HepG2 (cell line): ENCODE measurements at regions not wholly inside any gene's neighbourhood (a gene's known extent, or its start where the extent isn't known, plus 50 kb on each side); places are given as distances from the start of the nearest gene placed in this dataset.

Experiments used
- ATAC-seq: fragments of 200-7000 bp; cut with Tn5 transposase; 3 replicates; pipeline ENCODE4 v1.9.1; 2020; ENCODE audit warnings: mild to moderate bottlenecking, moderate library complexity
- BruUV-seq: library from RNA; stranded (reverse); fragments of 400-500 nt; replicated peaks from 2 replicates; lab custom pipeline; 2021; lab: Mats Ljungman, UMichigan
- CTCF ChIA-PET: fragments of 300-600 bp; formaldehyde crosslinking; extraction: SDS; loops from one replicate; lab custom pipeline; 2021; ENCODE audit warnings: low total read pairs, inconsistent platforms, low intra/inter-chr PET ratio; lab: Yijun Ruan, JAX
- POLR2A ChIA-PET: fragments of 350-600 bp; sonication (Branson Sonifier 250); formaldehyde crosslinking; loops from one replicate; lab custom pipeline; 2020; ENCODE audit warnings: antibody characterized with exemption, inconsistent platforms; lab: Yijun Ruan, JAX
- DNase-seq: peaks from one replicate; pipeline ENCODE4 v3.0.0-alpha.2; 2015; ENCODE audit warnings: low spot score
- FAIRE-seq: peaks from 3 replicates; lab custom pipeline; 2011; peaks lifted over from hg19 to GRCh38; lab: Jason Lieb, UNC
- H2AFZ ChIP-seq: one replicate; pipeline ENCODE4 v1.6.1; 2011; ENCODE audit warnings: low read length, inconsistent platforms
- H3K27ac ChIP-seq: fragments of 300-600 bp; 3 replicates; pipeline ENCODE4 v1.8.0; 2011; ENCODE audit warnings: mixed run types, mild to moderate bottlenecking, mixed read lengths, low read length, inconsistent platforms; ENCODE audit not compliant: insufficient read depth; ENCODE audit errors: extremely low read length
- H3K27me3 ChIP-seq, 2 experiments: fragments of 200-600 bp in 1 of 2; 2 replicates in 1 of 2; 3 replicates in 1 of 2; pipeline versions ENCODE4 v1.6.0 to v1.8.0; 2011; ENCODE audit warnings: low read length in 2 of 2, mild to moderate bottlenecking in 2 of 2, moderate library complexity in 2 of 2, inconsistent platforms in 1 of 2; ENCODE audit not compliant: insufficient read depth in 2 of 2, control insufficient read depth in 1 of 2
- H3K36me3 ChIP-seq, 2 experiments: fragments of 200-600 bp in 1 of 2; replicated peaks in 1 of 2; 2 replicates in 1 of 2; 3 replicates in 1 of 2; pipeline versions ENCODE4 v1.5.1 to v1.8.0; 2011; ENCODE audit warnings: low read length in 2 of 2, inconsistent platforms in 1 of 2; ENCODE audit not compliant: insufficient read depth in 2 of 2, control insufficient read depth in 1 of 2
- H3K4me1 ChIP-seq: 2 replicates; pipeline ENCODE4 v1.5.1; 2012; ENCODE audit warnings: low read length, inconsistent platforms; ENCODE audit not compliant: insufficient read depth
- H3K4me2 ChIP-seq: 2 replicates; pipeline ENCODE4 v1.6.0; 2011; ENCODE audit warnings: low read depth, low read length, inconsistent platforms
- H3K4me3 ChIP-seq, 3 experiments: fragments of 200-600 bp in 1 of 3; sonication (generic), shearing (Covaris generic) in 1 of 3; replicated peaks in 1 of 3; 2 replicates each; pipeline ENCODE4 v1.5.1; 2011 to 2016; ENCODE audit warnings: low read length in 3 of 3, inconsistent platforms in 2 of 3, low read depth in 2 of 3, mild to moderate bottlenecking in 2 of 3, control low read depth in 1 of 3, mixed read lengths in 1 of 3; ENCODE audit not compliant: insufficient read depth in 1 of 3
- H3K79me2 ChIP-seq: one replicate; pipeline ENCODE4 v1.6.1; 2011; ENCODE audit warnings: low read length, inconsistent platforms; ENCODE audit not compliant: insufficient read depth
- H3K9ac ChIP-seq: 2 replicates; pipeline ENCODE4 v1.6.0; 2011; ENCODE audit warnings: mild to moderate bottlenecking, low read depth, low read length, inconsistent platforms; ENCODE audit not compliant: insufficient read depth
- H3K9me3 ChIP-seq: 2 replicates; pipeline ENCODE4 v1.5.1; 2012; ENCODE audit warnings: mild to moderate bottlenecking, low read length
- H4K20me1 ChIP-seq: 2 replicates; pipeline ENCODE4 v1.6.0; 2011; ENCODE audit warnings: inconsistent platforms, mild to moderate bottlenecking, low read length, moderate library complexity; ENCODE audit not compliant: insufficient read depth
- GATA4 ChIP-seq: sonication (generic); IDR thresholded peaks from 2 replicates; pipeline ENCODE4 v1.6.1; 2016; ENCODE audit warnings: antibody characterized with exemption, low read depth, borderline replicate concordance
- MYNN ChIP-seq: sonication (generic); formaldehyde crosslinking; IDR thresholded peaks from 2 replicates; pipeline ENCODE4 v1.4.0; 2020; ENCODE audit warnings: mild to moderate bottlenecking, low read depth, missing genetic modification reagents
- NFKBIZ ChIP-seq: IDR thresholded peaks from 2 replicates; pipeline ENCODE4 v1.6.1; 2018; ENCODE audit warnings: missing genetic modification reagents, missing compliant biosample characterization
- TCF7 ChIP-seq: sonication (generic); IDR thresholded peaks from 2 replicates; pipeline ENCODE4 v1.6.1; 2016; ENCODE audit warnings: antibody characterized with exemption, low read depth
- TP53 ChIP-seq: sonication (generic); formaldehyde crosslinking; conservative IDR thresholded peaks from 2 replicates; pipeline ENCODE4 v1.4.0; 2020; ENCODE audit warnings: missing genetic modification reagents
- WIZ ChIP-seq: sonication (generic); formaldehyde crosslinking; IDR thresholded peaks from 2 replicates; pipeline ENCODE4 v1.5.1; 2020; ENCODE audit warnings: mild to moderate bottlenecking, missing genetic modification reagents
- ZBTB34 ChIP-seq: sonication (generic); formaldehyde crosslinking; IDR thresholded peaks from 2 replicates; pipeline ENCODE4 v1.8.0; 2022; ENCODE audit warnings: mild to moderate bottlenecking, missing genetic modification reagents
- ZNF768 ChIP-seq: sonication (generic); formaldehyde crosslinking; IDR thresholded peaks from 2 replicates; pipeline ENCODE4 v1.4.0; 2020; ENCODE audit warnings: missing genetic modification reagents
- ZNF891 ChIP-seq: sonication (generic); formaldehyde crosslinking; IDR thresholded peaks from 2 replicates; pipeline ENCODE4 v1.5.0; 2020; ENCODE audit warnings: mild to moderate bottlenecking, missing genetic modification reagents
- in situ Hi-C: cut with HindIII; loops from 2 replicates; pipeline ENCODE4 v1.10.0; 2017; ENCODE audit warnings: low pct_unique_long_range_greater_than_20kb; ENCODE audit not compliant: extremely low pct_ligation_motif_present
- intact Hi-C: fragments of 100-400 bp; cut with micrococcal nuclease; formaldehyde crosslinking; loops from one replicate; pipeline ENCODE4 v1.10.0; 2022; ENCODE audit not compliant: unreplicated experiment

DNA sequence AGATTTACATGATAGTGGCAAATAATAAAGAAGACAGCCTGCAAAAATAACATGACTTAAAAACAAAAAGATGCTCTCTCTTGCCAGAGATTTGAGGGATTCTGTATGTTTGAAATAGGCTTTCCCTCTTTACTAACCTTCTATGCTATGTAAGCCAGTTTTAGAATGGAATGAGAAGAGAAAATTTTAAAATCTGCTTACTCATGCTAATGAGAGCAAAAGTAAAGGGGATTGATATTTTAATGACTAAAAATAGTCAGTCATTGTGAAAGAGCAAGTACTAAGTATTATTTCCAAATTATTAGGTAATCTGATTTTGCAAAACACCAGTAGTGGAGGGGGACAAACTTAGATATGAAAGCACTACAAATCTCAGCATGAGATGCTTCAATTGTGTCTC lies 563.3 kb upstream of the ADGRB3 start:
- no peaks in the 10 kb centered on the region for H3K79me2 ChIP-seq
- H4K20me1 ChIP-seq: no peaks in the 10 kb centered on the region
- no peak overlapping the region for H2AFZ ChIP-seq
- in situ Hi-C loops: no loop called here
- BruUV-seq: no TSS peak
- ChIA-PET CTCF (no interaction called here), POLR2A (no interaction called here)
- H3K27me3 ChIP-seq: no peaks in the 10 kb centered on the region
- ATAC-seq (no peak), DNase-seq (no peak), FAIRE-seq (no peak)
- no peak overlapping the region for H3K4me3 ChIP-seq
- TF ChIP-seq GATA4 (no peak), TCF7 (no peak), TP53 (CRISPR knock-in tag) (no peak), MYNN (CRISPR knock-in tag) (no peak), NFKBIZ (CRISPR knock-in tag) (no peak), ZNF768 (CRISPR knock-in tag) (no peak), WIZ (CRISPR knock-in tag) (no peak), ZNF891 (no peak), ZBTB34 (no peak)
- no peaks in the 10 kb centered on the region for H3K9me3 ChIP-seq
- no peak overlapping the region for H3K9ac ChIP-seq
- H3K4me2 ChIP-seq: no peak overlapping the region
- no peak overlapping the region for H3K27ac ChIP-seq
- intact Hi-C loops: no loop called here
- no peaks in the 10 kb centered on the region for H3K36me3 ChIP-seq
- H3K4me1 ChIP-seq: no peaks in the 10 kb centered on the region
